HCT116 (cell line): ENCODE measurements at regions not wholly inside any gene's neighbourhood (a gene's known extent, or its start where the extent isn't known, plus 50 kb on each side); places are given as distances from the start of the nearest gene placed in this dataset.

Experiments
- ATAC-seq: fragments of 200-7000 bp; cut with Tn5 transposase; 2 replicates; pipeline ENCODE4 v1.9.1; 2020; ENCODE audit warnings: mild to moderate bottlenecking, moderate library complexity
- BruUV-seq: library from RNA; stranded (reverse); fragments of 400-500 nt; replicated peaks from 2 replicates; lab custom pipeline; 2021; lab: Mats Ljungman, UMichigan
- CTCF ChIA-PET: fragments of 300-600 bp; sonication (Branson Sonifier 250); formaldehyde crosslinking; loops from one replicate; lab custom pipeline; 2021; ENCODE audit warnings: antibody characterized with exemption; lab: Charles Lee
- POLR2A ChIA-PET: fragments of 300-600, 350-600 bp; sonication (Branson Sonifier 250); formaldehyde crosslinking; loops from one replicate; lab custom pipeline; 2021; ENCODE audit warnings: antibody characterized with exemption; lab: Charles Lee
- RAD21 ChIA-PET, 2 experiments: fragments of 300-600 bp; sonication (Branson Sonifier 250); formaldehyde crosslinking; loops; one replicate each; lab custom pipeline; 2023; ENCODE audit warnings: low total read pairs in 2 of 2; ENCODE audit not compliant: uncharacterized antibody in 2 of 2, unreplicated experiment in 2 of 2, low non-redundant PET in 1 of 2; lab: Charles Lee
- DNase-seq: peaks from one replicate; pipeline ENCODE4 v3.0.0-alpha.2; 2010; ENCODE audit warnings: low read depth, low spot score
- H2AFZ ChIP-seq: fragments of 200-600 bp; shearing (Covaris generic), sonication (generic); 2 replicates; pipeline ENCODE4 v1.6.1; 2017; ENCODE audit warnings: low read depth, mixed run types, mixed read lengths, antibody characterized with exemption, low read length; ENCODE audit not compliant: poor library complexity, severe bottlenecking
- H3K27ac ChIP-seq: 2 replicates; pipeline ENCODE4 v1.5.1; 2012; ENCODE audit warnings: low read depth, low read length
- H3K27me3 ChIP-seq: fragments of 200-600 bp; sonication (generic); 2 replicates; pipeline ENCODE4 v1.6.1; 2016; ENCODE audit warnings: mixed run types, low read length, mixed read lengths; ENCODE audit not compliant: insufficient read depth
- H3K36me3 ChIP-seq, 2 experiments: fragments of 200-500 bp in 1 of 2; fragments of 200-600 bp in 1 of 2; sonication (Bioruptor generic) in 1 of 2; sonication (generic) in 1 of 2; 2 replicates each; pipeline versions ENCODE4 v1.5.1 to v1.6.1; 2014 to 2016; ENCODE audit warnings: low read length in 2 of 2, inconsistent platforms in 1 of 2, mixed read lengths in 1 of 2, mixed run types in 1 of 2; ENCODE audit not compliant: insufficient read depth in 2 of 2, control insufficient read depth in 1 of 2
- H3K4me1 ChIP-seq, 2 experiments: fragments of 200-600 bp in 1 of 2; sonication (generic) in 1 of 2; 2 replicates each; pipeline versions ENCODE4 v1.5.1 to v1.6.1; 2012 to 2017; ENCODE audit warnings: low read length in 2 of 2, inconsistent platforms in 1 of 2, mild to moderate bottlenecking in 1 of 2, mixed read lengths in 1 of 2, mixed run types in 1 of 2, moderate library complexity in 1 of 2; ENCODE audit not compliant: insufficient read depth in 2 of 2, control insufficient read depth in 1 of 2
- H3K4me2 ChIP-seq: fragments of 200-600 bp; sonication (generic); 2 replicates; pipeline ENCODE4 v1.6.1; 2017; ENCODE audit warnings: mixed run types, low read length, mixed read lengths
- H3K4me3 ChIP-seq, 2 experiments: fragments of 200-600 bp in 1 of 2; sonication (generic) in 1 of 2; replicated peaks in 1 of 2; 2 replicates each; pipeline ENCODE4 v1.5.1; 2011 to 2016; ENCODE audit warnings: low read length in 2 of 2, control low read depth in 1 of 2, low read depth in 1 of 2, mild to moderate bottlenecking in 1 of 2, mixed read lengths in 1 of 2, mixed run types in 1 of 2
- H3K79me2 ChIP-seq: fragments of 200-600 bp; sonication (generic); 2 replicates; pipeline ENCODE4 v1.6.1; 2017; ENCODE audit warnings: mild to moderate bottlenecking, mixed run types, low read length, moderate library complexity, mixed read lengths; ENCODE audit not compliant: insufficient read depth
- H3K9ac ChIP-seq: fragments of 200-600 bp; sonication (generic); 2 replicates; pipeline ENCODE4 v1.6.1; 2016; ENCODE audit warnings: low read length, mixed read lengths
- H3K9me2 ChIP-seq: fragments of 200-600 bp; sonication (generic), shearing (Covaris generic); 2 replicates; pipeline ENCODE4 v1.6.1; 2017; ENCODE audit warnings: mixed run types, mild to moderate bottlenecking, moderate library complexity; ENCODE audit not compliant: insufficient read depth
- H3K9me3 ChIP-seq, 2 experiments: fragments of 200-500 bp in 1 of 2; fragments of 200-600 bp in 1 of 2; sonication (Bioruptor generic) in 1 of 2; sonication (generic) in 1 of 2; 2 replicates each; pipeline ENCODE4 v1.6.1; 2014 to 2017; ENCODE audit warnings: low read length in 2 of 2, mixed read lengths in 2 of 2, inconsistent platforms in 1 of 2, low read depth in 1 of 2, mild to moderate bottlenecking in 1 of 2, mixed run types in 1 of 2, moderate library complexity in 1 of 2; ENCODE audit not compliant: control insufficient read depth in 1 of 2, insufficient read depth in 1 of 2
- H4K20me1 ChIP-seq: fragments of 200-600 bp; sonication (generic), shearing (Covaris generic); 2 replicates; pipeline ENCODE4 v1.6.1; 2017; ENCODE audit warnings: mixed run types, mild to moderate bottlenecking, moderate library complexity; ENCODE audit not compliant: insufficient read depth
- ATF3 ChIP-seq: IDR thresholded peaks from 2 replicates; pipeline ENCODE4 v1.6.1; 2012
- CBX3 ChIP-seq: IDR thresholded peaks from 2 replicates; pipeline ENCODE4 v1.6.1; 2012; ENCODE audit warnings: low read depth
- CEBPB ChIP-seq: IDR thresholded peaks from 2 replicates; pipeline ENCODE4 v1.6.1; 2012; ENCODE audit warnings: low read depth
- CTCF ChIP-seq, 3 experiments: fragments of 200-600 bp in 1 of 3; sonication (generic) in 1 of 3; IDR thresholded peaks in 2 of 3; conservative IDR thresholded peaks in 1 of 3; 2 replicates each; pipeline ENCODE4 v1.5.1; 2012 to 2017; ENCODE audit warnings: low read depth in 2 of 3, low read length in 2 of 3, antibody characterized with exemption in 1 of 3, borderline replicate concordance in 1 of 3, control low read depth in 1 of 3, mild to moderate bottlenecking in 1 of 3, mixed read lengths in 1 of 3, mixed run types in 1 of 3, moderate library complexity in 1 of 3; ENCODE audit not compliant: insufficient read depth in 1 of 3
- EGR1 ChIP-seq: IDR thresholded peaks from 2 replicates; pipeline ENCODE4 v1.6.1; 2012; ENCODE audit warnings: low read depth
- ELF1 ChIP-seq: IDR thresholded peaks from 2 replicates; pipeline ENCODE4 v1.6.1; 2012; ENCODE audit warnings: low read depth, borderline replicate concordance
- EZH2 ChIP-seq: fragments of 200-600 bp; sonication (generic); IDR thresholded peaks from 2 replicates; pipeline ENCODE4 v1.6.1; 2017; ENCODE audit warnings: antibody characterized with exemption, mixed run types
- EZH2phosphoT487 ChIP-seq: fragments of 200-600 bp; IDR thresholded peaks from 2 replicates; pipeline ENCODE4 v1.6.1; 2018; ENCODE audit warnings: antibody characterized with exemption, borderline replicate concordance
- MAX ChIP-seq: IDR thresholded peaks from 2 replicates; pipeline ENCODE4 v1.6.1; 2012
- POLR2A ChIP-seq: IDR thresholded peaks from 2 replicates; pipeline ENCODE4 v1.7.0; 2011; ENCODE audit warnings: borderline replicate concordance; ENCODE audit not compliant: insufficient read depth, insufficient read length; ENCODE audit errors: extremely low read depth
- RAD21 ChIP-seq: IDR thresholded peaks from 2 replicates; pipeline ENCODE4 v1.6.1; 2012; ENCODE audit warnings: low read depth, mild to moderate bottlenecking
- REST ChIP-seq: IDR thresholded peaks from 2 replicates; pipeline ENCODE4 v1.6.1; 2012; ENCODE audit warnings: low read depth
- SRF ChIP-seq: IDR thresholded peaks from 2 replicates; pipeline ENCODE4 v1.6.1; 2012; ENCODE audit warnings: low read depth
- TCF7L2 ChIP-seq: IDR thresholded peaks from 2 replicates; pipeline ENCODE4 v1.7.0; 2011; ENCODE audit warnings: borderline replicate concordance, inconsistent platforms; ENCODE audit not compliant: insufficient read depth, insufficient read length; ENCODE audit errors: extremely low read depth
- YY1 ChIP-seq: IDR thresholded peaks from 2 replicates; pipeline ENCODE4 v1.6.1; 2011; ENCODE audit warnings: low read length, low read depth, moderate library complexity, mild to moderate bottlenecking; ENCODE audit not compliant: insufficient replicate concordance; ENCODE audit errors: extremely low read depth
- ZBTB33 ChIP-seq: IDR thresholded peaks from 2 replicates; pipeline ENCODE4 v1.6.1; 2011; ENCODE audit warnings: mild to moderate bottlenecking, low read length, moderate library complexity; ENCODE audit not compliant: insufficient replicate concordance; ENCODE audit errors: extremely low read depth
- ZFX ChIP-seq: fragments of 450-650 bp; IDR thresholded peaks from 2 replicates; pipeline ENCODE4 v1.6.1; 2017
- ZNF274 ChIP-seq: fragments of 200-500 bp; sonication (Bioruptor generic); IDR thresholded peaks from 2 replicates; pipeline ENCODE4 v1.6.1; 2014; ENCODE audit warnings: mild to moderate bottlenecking, low read depth, low read length, inconsistent platforms
- intact Hi-C: fragments of 100-400 bp; cut with micrococcal nuclease; formaldehyde crosslinking; loops from 2 replicates; pipeline ENCODE4 v1.10.0; 2022

- ChIA-PET CTCF (no interaction called here), POLR2A (no interaction called here), RAD21 (no interaction called here)
- no peaks in the 10 kb centered on the region for H3K36me3 ChIP-seq
- intact Hi-C loops: no loop called here
- H3K9me3 ChIP-seq: no peaks in the 10 kb centered on the region
- no peak overlapping the region for H3K4me2 ChIP-seq
- no peak overlapping the region for H3K4me3 ChIP-seq
- peaks cover 7% of the 10 kb centered on the region for H3K27me3 ChIP-seq
- BruUV-seq: no TSS peak
- H3K9ac ChIP-seq: no peak overlapping the region
- no peaks in the 10 kb centered on the region for H4K20me1 ChIP-seq
- no peaks in the 10 kb centered on the region for H3K9me2 ChIP-seq
- no peak for TF ChIP-seq SRF
- TF ChIP-seq CTCF (IDR thresholded peaks at IDR 0.05 in 2 of 3, conservative IDR thresholded peaks at IDR 0.05 in 1 of 3; ENCODE audit: borderline replicate concordance in 1 of 3, insufficient read depth in 1 of 3, low read depth in 2 of 3, low read length in 2 of 3): no peak
- TF ChIP-seq CBX3: no peak
- TF ChIP-seq ZBTB33: no peak
- TF ChIP-seq ZFX: no peak
- no peak for TF ChIP-seq ATF3
- no peak for TF ChIP-seq EZH2
- no peak for TF ChIP-seq REST
- TF ChIP-seq ZNF274: no peak
- TF ChIP-seq POLR2A: no peak
- TF ChIP-seq TCF7L2: no peak
- no peak for TF ChIP-seq CEBPB
- TF ChIP-seq RAD21: no peak
- no peak for TF ChIP-seq EZH2phosphoT487
- TF ChIP-seq EGR1: no peak
- no peak for TF ChIP-seq MAX
- TF ChIP-seq ELF1: no peak
- no peak for TF ChIP-seq YY1
- H3K27ac ChIP-seq: no peak overlapping the region
- no peak overlapping the region for H2AFZ ChIP-seq
- ATAC-seq (no peak), DNase-seq (no peak)
- no peaks in the 10 kb centered on the region for H3K4me1 ChIP-seq
- H3K79me2 ChIP-seq: no peaks in the 10 kb centered on the region
Observed at GRCh38 chr3:137469263-137469662, 294.9 kb upstream of the SOX14 start.
